ENCODE measurements at regions not wholly inside any gene's neighbourhood (a gene's known extent, or its start where the extent isn't known, plus 50 kb on each side); places are given as distances from the start of the nearest gene placed in this dataset.

- no peak for DNase-seq
Measured at GRCh38 chr10:121185816-121186455, 334.8 kb downstream of the WDR11 start.

DNA sequence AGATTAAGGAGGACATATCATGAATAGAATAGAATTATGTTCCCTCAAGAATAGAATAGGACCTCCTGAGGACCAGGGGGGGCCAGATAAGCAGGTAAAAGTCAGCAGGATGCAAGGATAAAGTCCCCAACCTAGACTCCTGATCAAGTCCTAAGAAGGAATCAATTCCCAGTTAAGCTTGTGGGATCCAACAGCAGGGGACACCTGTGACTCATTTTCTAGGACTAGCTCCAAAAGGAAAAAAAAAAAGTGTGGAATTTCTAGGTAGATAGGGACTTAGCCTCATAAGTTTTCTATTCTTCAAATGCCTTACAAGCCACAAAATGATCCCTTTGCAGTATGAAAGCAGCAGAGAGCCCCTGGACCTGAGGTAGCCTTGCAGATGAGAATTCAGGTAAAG lies 336.2 kb downstream of the WDR11 start:
- no peak for DNase-seq

- DNase-seq, result no peak
Measured at GRCh38 chr10:121188005-121188404, 336.8 kb downstream of the WDR11 start.

DNA sequence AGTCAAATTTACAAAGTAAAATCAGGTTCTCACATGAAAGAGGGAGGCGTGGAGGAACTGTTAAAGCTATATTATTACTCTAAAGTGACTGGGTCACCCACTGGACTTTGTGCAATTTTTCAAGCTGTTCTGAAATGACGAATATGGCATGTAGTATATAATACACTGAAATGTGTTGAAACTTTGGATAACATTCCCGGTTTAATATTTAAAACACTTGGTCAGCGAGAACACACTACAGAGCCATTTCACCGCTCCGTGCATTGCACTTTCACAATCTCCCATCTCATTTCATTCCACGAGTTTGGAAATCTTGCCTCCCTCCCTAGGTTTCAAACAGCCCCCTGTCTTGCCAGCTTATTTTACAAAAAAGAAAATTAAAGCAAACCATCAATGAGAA lies 337.9 kb downstream of the WDR11 start:
- DNase-seq, result no peak

DNA sequence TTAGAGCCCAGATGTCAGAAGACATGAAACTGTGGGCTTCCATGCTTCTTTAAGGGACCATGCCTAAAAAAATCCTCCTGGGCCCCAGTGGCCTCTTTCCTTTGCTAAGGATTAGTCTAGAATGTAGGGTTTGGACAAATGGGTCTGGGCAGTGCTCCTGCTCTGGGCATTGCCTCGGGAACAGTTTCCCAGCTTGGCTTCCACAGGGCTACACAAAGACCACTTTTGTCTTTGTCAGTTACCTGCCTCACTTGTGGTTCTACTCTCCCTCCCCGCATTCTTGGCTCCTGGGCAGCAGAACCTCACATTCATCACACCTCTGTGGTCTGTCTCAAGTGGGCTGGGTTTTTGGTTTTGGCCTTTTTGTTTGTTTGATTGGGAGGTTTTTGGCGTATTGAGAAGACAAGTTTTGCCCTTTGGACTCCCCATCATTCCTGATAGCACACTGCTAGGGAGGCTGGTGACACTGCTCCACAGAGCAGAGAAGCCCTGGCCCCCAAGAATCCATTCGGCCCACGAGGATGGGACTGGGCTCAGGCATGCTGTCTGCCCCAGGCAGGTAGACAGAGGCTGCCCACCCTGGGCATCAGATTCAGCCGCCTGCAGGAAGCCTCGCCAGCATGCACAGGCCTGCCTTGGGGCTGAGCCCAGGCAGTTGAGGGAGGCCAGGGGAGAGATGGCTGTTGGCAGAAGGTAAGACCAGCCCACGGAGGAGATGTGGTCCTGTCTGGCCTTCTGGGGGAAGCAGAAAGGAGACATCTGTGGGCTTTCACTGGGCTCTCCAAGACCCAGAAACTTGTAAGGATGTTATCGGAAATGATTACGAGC lies 343.7 kb downstream of the WDR11 start:
- no peak for DNase-seq

GRCh38 chr10:121195524-121195910 lies 344.4 kb downstream of the WDR11 start:
- DNase-seq, result no peak

GRCh38 chr10:121199081-121199480 lies 347.9 kb downstream of the WDR11 start:
- DNase-seq, result no peak

- no peak for DNase-seq
Measured at GRCh38 chr10:121205625-121206024, 354.5 kb downstream of the WDR11 start.

GRCh38 chr10:121211446-121211845 lies 360.3 kb downstream of the WDR11 start:
- no peak for DNase-seq

- DNase-seq, result no peak
Measured at GRCh38 chr10:121213437-121213836, 362.3 kb downstream of the WDR11 start.

DNA sequence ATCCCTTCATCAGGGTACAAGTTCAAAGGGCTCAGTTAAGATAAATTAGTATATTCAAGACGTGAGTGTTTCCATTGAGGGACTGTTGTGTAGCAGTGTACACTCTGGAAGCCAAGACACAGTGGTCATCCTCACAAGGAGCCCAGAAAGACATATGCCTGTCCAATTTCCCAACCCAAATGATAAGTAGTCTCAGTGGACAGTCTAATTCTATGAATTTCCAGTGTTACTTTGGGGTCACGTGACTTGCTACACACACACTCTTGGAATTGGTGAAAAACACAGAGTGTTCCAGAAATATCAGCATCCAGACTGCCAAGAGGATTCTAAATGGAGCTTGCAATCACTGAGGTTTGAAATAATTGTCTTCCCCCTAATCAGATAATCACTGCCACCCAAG lies 365.1 kb downstream of the WDR11 start:
- no peak for DNase-seq

GRCh38 chr10:121216721-121217181 lies 365.6 kb downstream of the WDR11 start:
- no peak for DNase-seq

- no peak for DNase-seq
Measured at GRCh38 chr10:121217331-121217730, 366.2 kb downstream of the WDR11 start.

GRCh38 chr10:121221072-121221471 lies 369.9 kb downstream of the WDR11 start:
- no peak for DNase-seq

GRCh38 chr10:121221991-121222390 lies 370.8 kb downstream of the WDR11 start:
- no peak for DNase-seq

DNA sequence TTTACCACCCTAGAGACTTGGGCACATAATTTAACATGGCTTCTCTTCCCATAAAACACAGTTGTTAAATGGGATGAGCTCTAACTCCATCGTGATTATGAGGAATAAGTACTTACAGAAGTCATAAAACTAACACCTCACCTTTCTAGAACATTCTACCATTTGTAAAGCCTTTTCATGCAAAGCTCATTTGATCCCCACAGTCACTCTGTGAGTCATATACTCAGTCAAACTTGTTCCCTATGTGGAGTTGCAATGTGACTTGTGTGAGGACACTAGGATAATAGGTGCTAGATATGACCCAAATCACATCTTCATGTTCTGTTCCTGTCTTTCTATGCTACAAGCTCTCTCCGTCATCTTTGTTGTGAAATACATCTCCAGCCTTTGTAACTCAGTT lies 371.7 kb downstream of the WDR11 start:
- DNase-seq, result no peak

DNA sequence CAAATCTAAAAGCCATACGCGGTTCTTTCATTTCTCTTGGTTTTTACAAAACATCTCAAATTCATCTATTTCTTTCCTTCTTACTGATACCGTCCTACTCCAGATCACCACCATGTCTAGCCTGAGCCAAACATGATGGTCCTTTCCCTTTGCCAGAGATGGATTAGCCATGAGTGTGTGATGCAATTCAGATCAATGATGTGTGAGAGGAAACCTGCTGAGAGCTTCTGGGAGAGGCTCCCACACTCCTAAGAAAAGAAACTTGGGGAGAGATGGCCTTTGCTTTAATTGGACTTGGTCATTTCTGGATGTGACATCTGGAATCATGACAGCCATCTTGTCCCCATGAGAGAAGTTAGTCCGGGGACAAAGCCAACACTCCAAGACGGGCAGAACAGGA lies 367.2 kb downstream of the FGFR2 start:
- no peak for DNase-seq

DNA sequence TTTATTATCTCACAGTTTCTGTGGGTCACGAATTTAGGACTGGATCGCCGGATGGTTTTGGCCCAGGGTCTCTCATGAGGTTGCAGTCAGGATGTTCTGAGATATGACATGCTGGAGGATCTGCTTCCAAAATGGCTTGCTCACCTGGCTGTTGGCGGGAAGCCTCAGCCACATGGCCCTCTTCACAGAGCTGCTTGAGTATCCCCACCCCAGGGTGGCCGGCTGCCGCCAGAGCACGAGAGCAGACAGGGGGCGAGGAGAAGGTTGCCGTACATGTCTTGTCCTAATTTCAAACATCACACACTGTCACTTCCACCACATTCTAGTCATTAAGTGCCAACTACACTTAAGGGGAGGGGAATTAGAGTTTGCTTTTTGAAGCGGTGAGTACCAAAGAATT lies 365.8 kb downstream of the FGFR2 start:
- DNase-seq, result no peak

GRCh38 chr10:121235692-121236091 lies 362.6 kb downstream of the FGFR2 start:
- DNase-seq, result no peak

DNA sequence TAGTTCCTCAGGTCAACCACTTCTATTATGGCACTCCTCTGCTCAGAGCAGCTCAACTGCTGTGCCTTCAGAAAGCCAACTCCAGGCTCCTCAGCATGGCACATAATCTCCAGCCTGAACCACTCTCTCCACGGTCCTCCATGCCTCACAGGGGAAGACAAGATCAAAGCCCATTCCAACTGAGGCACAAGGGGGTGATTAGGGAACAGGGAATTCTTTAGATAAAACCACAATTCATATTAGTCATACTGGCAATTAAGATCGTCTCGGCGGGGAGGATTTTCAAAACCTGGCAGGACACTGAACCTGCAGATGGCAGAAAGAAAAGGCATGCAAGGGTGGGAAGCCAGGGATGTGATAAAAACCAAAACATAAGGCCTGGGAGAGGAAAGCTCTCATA lies 361.6 kb downstream of the FGFR2 start:
- no peak for DNase-seq

DNA sequence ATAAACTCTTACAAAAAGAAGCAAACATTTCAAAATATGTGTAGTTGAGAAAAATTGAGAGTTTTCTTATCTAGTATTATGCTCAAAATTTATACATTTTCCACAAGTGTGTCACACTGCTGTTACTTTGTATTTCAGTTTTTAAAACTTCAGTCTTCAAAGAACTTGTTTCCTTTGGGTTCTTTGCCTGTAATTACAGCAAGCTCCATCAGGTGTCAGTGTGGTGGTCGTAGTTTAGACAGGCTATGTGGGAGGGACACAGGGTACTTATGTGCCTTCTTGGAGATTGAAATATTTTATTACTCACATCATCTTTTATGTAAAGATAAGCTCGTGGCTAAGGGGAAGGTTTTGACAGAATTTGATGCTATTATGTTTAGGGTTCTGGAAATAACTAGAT lies 360.5 kb downstream of the FGFR2 start:
- no peak for DNase-seq

DNA sequence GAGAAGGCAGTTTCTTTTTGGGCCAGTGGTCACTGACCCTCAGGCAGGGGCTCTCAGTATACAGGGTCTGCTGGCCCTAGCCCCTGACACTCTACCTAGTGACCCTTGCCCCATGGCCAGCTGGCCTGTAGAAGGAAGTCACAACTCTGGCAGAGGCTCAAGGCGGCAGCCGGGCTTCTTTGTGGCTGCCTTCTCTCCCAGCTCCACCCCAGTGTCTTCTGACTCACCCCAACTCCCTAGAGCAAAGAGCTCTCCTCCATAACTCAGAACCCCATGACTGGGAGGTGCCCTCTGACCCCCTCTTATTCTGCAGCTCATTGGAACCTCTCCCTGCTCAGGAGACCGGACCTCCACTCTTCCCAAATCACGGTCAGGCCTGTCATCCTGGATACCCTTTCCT lies 358.2 kb downstream of the FGFR2 start:
- DNase-seq, result no peak

DNA sequence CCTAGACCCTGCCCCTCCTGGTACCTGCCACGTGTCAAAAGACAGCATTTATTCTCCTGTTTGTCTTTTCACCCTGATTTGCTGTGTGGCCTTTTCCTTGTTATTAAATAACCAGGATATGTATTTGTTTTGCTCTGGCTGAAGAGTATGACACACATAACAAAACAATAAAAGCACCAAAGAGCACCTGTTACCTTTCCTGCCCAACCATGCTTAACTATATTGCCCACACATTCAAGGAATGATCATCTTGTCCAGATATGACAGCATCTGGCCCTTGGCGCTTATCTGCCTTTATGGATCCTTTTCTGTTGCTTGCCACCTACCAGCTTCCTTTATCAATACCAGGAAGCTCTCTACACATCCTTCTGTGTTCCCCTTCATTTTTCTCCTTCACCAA lies 357.7 kb downstream of the FGFR2 start:
- no peak for DNase-seq

DNA sequence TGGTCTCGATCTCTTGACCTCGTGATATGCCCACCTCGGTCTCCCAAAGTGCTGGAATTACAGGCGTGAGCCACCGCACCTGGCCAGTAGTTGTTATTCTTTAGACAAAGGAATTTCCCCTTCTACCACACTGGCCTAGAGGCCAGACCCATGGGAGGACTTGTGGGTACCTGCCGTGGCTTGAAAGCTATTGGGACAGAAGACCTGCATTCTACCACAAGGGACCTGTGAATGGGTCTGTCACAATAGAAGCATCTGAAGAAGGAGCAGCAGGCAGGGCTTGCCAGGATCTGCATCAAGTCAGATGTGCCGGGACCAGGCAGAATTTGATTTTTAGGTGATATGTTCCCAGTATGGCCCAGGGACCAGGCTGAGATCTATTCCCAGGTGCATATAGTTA lies 356.9 kb downstream of the FGFR2 start:
- DNase-seq, result no peak

All from activated CD4-positive, alpha-beta T cell treated with anti-CD3 and anti-CD28 coated beads, Interleukin-10, Interleukin-2, amounts not matched to agents 100 ng/mL and 50 ng/mL, durations not matched to agents 16 hours and 8 hours (primary cell).